IMR-90 (cell line): ENCODE measurements at regions not wholly inside any gene's neighbourhood (a gene's known extent, or its start where the extent isn't known, plus 50 kb on each side); places are given as distances from the start of the nearest gene placed in this dataset.

Experiments
- ATAC-seq: fragments of 200-7000 bp; cut with Tn5 transposase; 2 replicates; pipeline ENCODE4 v1.9.1; 2020; ENCODE audit warnings: low read depth, mild to moderate bottlenecking, moderate library complexity
- BruUV-seq: library from RNA; stranded (reverse); fragments of 400-500 nt; replicated peaks from 2 replicates; lab custom pipeline; 2021; lab: Mats Ljungman, UMichigan
- CTCF ChIA-PET: fragments of 300-600 bp; formaldehyde crosslinking; extraction: SDS; loops from one replicate; lab custom pipeline; 2021; ENCODE audit warnings: antibody characterized with exemption; lab: Yijun Ruan, JAX
- POLR2A ChIA-PET: fragments of 300-600 bp; sonication (Branson Sonifier 250); formaldehyde crosslinking; loops from one replicate; lab custom pipeline; 2022; ENCODE audit warnings: antibody characterized with exemption; ENCODE audit not compliant: unreplicated experiment; lab: Charles Lee
- DNase-seq: peaks from one replicate; pipeline ENCODE4 v3.0.0; 2013
- H2AFZ ChIP-seq: replicated peaks from 2 replicates; pipeline ENCODE3; 2013; ENCODE audit warnings: low read length, mild to moderate bottlenecking; ENCODE audit not compliant: poor library complexity
- H2AK5ac ChIP-seq: 2 replicates; pipeline ENCODE4 v1.6.1; 2013; ENCODE audit warnings: low read depth, low read length, inconsistent platforms
- H2AK9ac ChIP-seq: replicated peaks from 2 replicates; pipeline ENCODE3; 2013; ENCODE audit warnings: mild to moderate bottlenecking, low read depth, low read length, moderate library complexity; ENCODE audit not compliant: poor library complexity
- H2BK120ac ChIP-seq: 2 replicates; pipeline ENCODE4 v1.6.1; 2013; ENCODE audit warnings: low read depth, low read length, inconsistent platforms
- H2BK15ac ChIP-seq: 3 replicates; pipeline ENCODE4 v1.6.1; 2013; ENCODE audit warnings: low read depth, low read length, inconsistent platforms
- H2BK20ac ChIP-seq: 2 replicates; pipeline ENCODE4 v1.6.1; 2013; ENCODE audit warnings: low read depth, mild to moderate bottlenecking, inconsistent platforms, low read length, moderate library complexity
- H2BK5ac ChIP-seq: 2 replicates; pipeline ENCODE4 v1.6.1; 2013; ENCODE audit warnings: mild to moderate bottlenecking, low read depth, low read length, inconsistent platforms; ENCODE audit not compliant: poor library complexity, severe bottlenecking
- H3K14ac ChIP-seq: replicated peaks from 2 replicates; pipeline ENCODE4 v1.6.1; 2013; ENCODE audit warnings: low read depth, low read length, inconsistent platforms
- H3K18ac ChIP-seq: 2 replicates; pipeline ENCODE4 v1.6.1; 2013; ENCODE audit warnings: low read depth, low read length, control low read depth
- H3K23ac ChIP-seq: 2 replicates; pipeline ENCODE4 v1.6.1; 2013; ENCODE audit warnings: low read depth, low read length, inconsistent platforms
- H3K27ac ChIP-seq: 2 replicates; pipeline ENCODE4 v1.5.1; 2013; ENCODE audit warnings: mild to moderate bottlenecking, control low read depth, low read length; ENCODE audit not compliant: insufficient read depth
- H3K27me3 ChIP-seq: 2 replicates; pipeline ENCODE4 v1.6.1; 2013; ENCODE audit warnings: low read length; ENCODE audit not compliant: control insufficient read depth, insufficient read depth
- H3K36me3 ChIP-seq: 2 replicates; pipeline ENCODE4 v1.6.1; 2013; ENCODE audit warnings: low read length, mixed read lengths; ENCODE audit not compliant: control insufficient read depth, insufficient read depth
- H3K4ac ChIP-seq: 2 replicates; pipeline ENCODE4 v1.6.1; 2013; ENCODE audit warnings: low read depth, low read length, inconsistent platforms
- H3K4me1 ChIP-seq: 2 replicates; pipeline ENCODE4 v1.6.1; 2013; ENCODE audit warnings: low read length, mixed read lengths; ENCODE audit not compliant: control insufficient read depth, insufficient read depth
- H3K4me2 ChIP-seq: 2 replicates; pipeline ENCODE4 v1.6.1; 2013; ENCODE audit warnings: low read depth, mild to moderate bottlenecking, control low read depth, low read length, moderate library complexity
- H3K4me3 ChIP-seq: 2 replicates; pipeline ENCODE4 v1.5.1; 2013; ENCODE audit warnings: low read depth, mild to moderate bottlenecking, control low read depth, low read length, moderate library complexity; ENCODE audit not compliant: insufficient read depth
- H3K56ac ChIP-seq: 2 replicates; pipeline ENCODE4 v1.6.1; 2013; ENCODE audit warnings: low read length, inconsistent platforms; ENCODE audit not compliant: insufficient read depth; ENCODE audit errors: extremely low read depth
- H3K79me1 ChIP-seq, 2 experiments: 2 replicates each; pipeline ENCODE4 v1.6.1; 2013; ENCODE audit warnings: low read length in 2 of 2, inconsistent platforms in 1 of 2, low read depth in 1 of 2
- H3K9ac ChIP-seq: 2 replicates; pipeline ENCODE4 v1.6.1; 2013; ENCODE audit warnings: low read depth, low read length, control low read depth
- H3K9me1 ChIP-seq: 2 replicates; pipeline ENCODE4 v1.6.1; 2013; ENCODE audit warnings: low read length, inconsistent platforms; ENCODE audit not compliant: insufficient read depth
- H3K9me3 ChIP-seq: 2 replicates; pipeline ENCODE4 v1.6.1; 2013; ENCODE audit warnings: low read length; ENCODE audit not compliant: control insufficient read depth, insufficient read depth
- H4K20me1 ChIP-seq: 2 replicates; pipeline ENCODE4 v1.6.1; 2013; ENCODE audit warnings: low read length, inconsistent platforms; ENCODE audit not compliant: insufficient read depth
- H4K5ac ChIP-seq: 2 replicates; pipeline ENCODE4 v1.6.1; 2013; ENCODE audit warnings: mild to moderate bottlenecking, low read depth, low read length, control low read depth
- H4K8ac ChIP-seq, 2 experiments: 2 replicates each; pipeline ENCODE4 v1.6.1; 2013; ENCODE audit warnings: low read depth in 2 of 2, low read length in 2 of 2, control low read depth in 1 of 2, inconsistent platforms in 1 of 2
- H4K91ac ChIP-seq: 2 replicates; pipeline ENCODE4 v1.6.1; 2013; ENCODE audit warnings: low read depth, low read length, inconsistent platforms; ENCODE audit not compliant: insufficient read depth
- CEBPB ChIP-seq: IDR thresholded peaks from 2 replicates; pipeline ENCODE4 v1.6.1; 2012; ENCODE audit warnings: low read depth, low read length, improper control_type of control experiment
- CHD1 ChIP-seq: IDR thresholded peaks from 2 replicates; pipeline ENCODE4 v1.6.1; 2012; ENCODE audit warnings: low read depth, low read length, improper control_type of control experiment
- FOS ChIP-seq: fragments of 150-350 bp; IDR thresholded peaks from 2 replicates; pipeline ENCODE4 v1.6.1; 2016; ENCODE audit warnings: low read depth, low read length
- MAFK ChIP-seq: IDR thresholded peaks from 2 replicates; pipeline ENCODE4 v1.6.1; 2012; ENCODE audit warnings: low read depth, low read length, improper control_type of control experiment
- MAZ ChIP-seq: IDR thresholded peaks from 2 replicates; pipeline ENCODE4 v1.6.1; 2012; ENCODE audit warnings: low read depth, mild to moderate bottlenecking, low read length, improper control_type of control experiment, moderate library complexity, borderline replicate concordance
- MXI1 ChIP-seq: IDR thresholded peaks from 2 replicates; pipeline ENCODE4 v1.6.1; 2012; ENCODE audit warnings: low read depth, mild to moderate bottlenecking, low read length, moderate library complexity, borderline replicate concordance
- POLR2A ChIP-seq: IDR thresholded peaks from 2 replicates; pipeline ENCODE4 v1.6.1; 2012; ENCODE audit warnings: mild to moderate bottlenecking, low read depth, low read length
- RAD21 ChIP-seq: IDR thresholded peaks from 2 replicates; pipeline ENCODE4 v1.6.1; 2012; ENCODE audit warnings: low read length, improper control_type of control experiment
- RCOR1 ChIP-seq: IDR thresholded peaks from 2 replicates; pipeline ENCODE4 v1.6.1; 2012; ENCODE audit warnings: mild to moderate bottlenecking, low read length, improper control_type of control experiment; ENCODE audit not compliant: insufficient replicate concordance
- RFX5 ChIP-seq: IDR thresholded peaks from 2 replicates; pipeline ENCODE4 v1.8.0; 2012; ENCODE audit warnings: low read depth, mild to moderate bottlenecking, low read length, moderate library complexity
- SMC3 ChIP-seq: fragments of 150-350 bp; IDR thresholded peaks from 2 replicates; pipeline ENCODE4 v1.6.1; 2016; ENCODE audit warnings: low read depth, mild to moderate bottlenecking, antibody characterized with exemption, low read length, moderate library complexity
- WGBS, 2 experiments: methylation state at CpG; one replicate each; pipeline versions ENCODE4 v1.1.5 to v1.1.7; 2013; ENCODE audit warnings: missing lambda C conversion rate in 2 of 2; ENCODE audit not compliant: insufficient read length in 1 of 2; ENCODE audit errors: extremely low coverage in 2 of 2; 5-methylcytosine and 5-hydroxymethylcytosine counted together
- dilution Hi-C: fragments of 300-500 bp; cut with HindIII; formaldehyde crosslinking; loops from one replicate; pipeline ENCODE4 v1.14.3; 2018; ENCODE audit warnings: low sequenced_read_pairs; ENCODE audit not compliant: unreplicated experiment
- in situ Hi-C: fragments of 300-500 bp; cut with MboI; formaldehyde crosslinking; loops from 3 replicates; pipeline ENCODE4 v1.14.3; 2019; ENCODE audit warnings: low sequenced_read_pairs, inconsistent platforms, mixed read lengths
- intact Hi-C: fragments of 100-400 bp; cut with micrococcal nuclease; formaldehyde crosslinking; loops from 2 replicates; pipeline ENCODE4 v1.10.0; 2022
- TF ChIP-seq, protein P1 (sequence below): conservative IDR thresholded peaks from 2 replicates; pipeline ENCODE4 v1.5.1; 2012; ENCODE audit warnings: mild to moderate bottlenecking, low read depth, low read length, improper control_type of control experiment
- TF ChIP-seq, protein P2 (sequence below): fragments of 150-350 bp; IDR thresholded peaks from 2 replicates; pipeline ENCODE4 v1.6.1; 2016; ENCODE audit warnings: low read depth, mild to moderate bottlenecking, low read length, moderate library complexity, borderline replicate concordance

DNA sequence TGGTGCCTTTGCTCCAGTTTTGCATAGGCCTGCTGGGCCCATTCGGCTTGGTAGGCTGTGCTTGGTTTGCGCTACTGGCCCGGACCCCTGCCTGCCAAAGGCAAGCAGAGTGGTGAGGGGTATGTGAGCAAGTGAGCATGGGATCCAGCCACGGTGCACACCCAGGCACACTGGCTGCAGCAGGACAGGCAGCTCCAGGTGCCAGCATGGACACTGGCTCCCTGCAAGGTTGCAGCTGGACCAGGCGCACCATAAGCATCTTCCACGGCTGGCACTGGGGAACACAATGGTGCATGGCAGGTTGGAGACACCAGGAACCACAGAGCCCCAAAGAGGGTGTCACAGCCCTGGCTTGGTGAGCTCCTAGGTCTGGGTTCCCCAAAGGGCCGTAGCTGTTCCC lies 693.5 kb upstream of the PTBP2 start:
- DNase-seq (no peak), ATAC-seq (no peak)
- in situ Hi-C loops: no loop called here
- no peaks in the 10 kb centered on the region for H3K4me1 ChIP-seq
- no TSS peak for BruUV-seq
- no peak overlapping the region for H3K23ac ChIP-seq
- H3K4me2 ChIP-seq: no peak overlapping the region
- H2BK15ac ChIP-seq: no peak overlapping the region
- H3K79me1 ChIP-seq: no peaks in the 10 kb centered on the region
- no peaks in the 10 kb centered on the region for H3K36me3 ChIP-seq
- no peak overlapping the region for H3K27ac ChIP-seq
- no peak overlapping the region for H3K14ac ChIP-seq
- H3K4ac ChIP-seq: no peak overlapping the region
- TF ChIP-seq SMC3 (no peak), CHD1 (no peak), CEBPB (no peak), RAD21 (no peak), RCOR1 (no peak), MAFK (no peak), MXI1 (no peak), FOS (no peak), RFX5 (no peak), MAZ (no peak), POLR2A (no peak)
- TF ChIP-seq, protein P1, sequence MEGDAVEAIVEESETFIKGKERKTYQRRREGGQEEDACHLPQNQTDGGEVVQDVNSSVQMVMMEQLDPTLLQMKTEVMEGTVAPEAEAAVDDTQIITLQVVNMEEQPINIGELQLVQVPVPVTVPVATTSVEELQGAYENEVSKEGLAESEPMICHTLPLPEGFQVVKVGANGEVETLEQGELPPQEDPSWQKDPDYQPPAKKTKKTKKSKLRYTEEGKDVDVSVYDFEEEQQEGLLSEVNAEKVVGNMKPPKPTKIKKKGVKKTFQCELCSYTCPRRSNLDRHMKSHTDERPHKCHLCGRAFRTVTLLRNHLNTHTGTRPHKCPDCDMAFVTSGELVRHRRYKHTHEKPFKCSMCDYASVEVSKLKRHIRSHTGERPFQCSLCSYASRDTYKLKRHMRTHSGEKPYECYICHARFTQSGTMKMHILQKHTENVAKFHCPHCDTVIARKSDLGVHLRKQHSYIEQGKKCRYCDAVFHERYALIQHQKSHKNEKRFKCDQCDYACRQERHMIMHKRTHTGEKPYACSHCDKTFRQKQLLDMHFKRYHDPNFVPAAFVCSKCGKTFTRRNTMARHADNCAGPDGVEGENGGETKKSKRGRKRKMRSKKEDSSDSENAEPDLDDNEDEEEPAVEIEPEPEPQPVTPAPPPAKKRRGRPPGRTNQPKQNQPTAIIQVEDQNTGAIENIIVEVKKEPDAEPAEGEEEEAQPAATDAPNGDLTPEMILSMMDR: no peak
- TF ChIP-seq, protein P2, sequence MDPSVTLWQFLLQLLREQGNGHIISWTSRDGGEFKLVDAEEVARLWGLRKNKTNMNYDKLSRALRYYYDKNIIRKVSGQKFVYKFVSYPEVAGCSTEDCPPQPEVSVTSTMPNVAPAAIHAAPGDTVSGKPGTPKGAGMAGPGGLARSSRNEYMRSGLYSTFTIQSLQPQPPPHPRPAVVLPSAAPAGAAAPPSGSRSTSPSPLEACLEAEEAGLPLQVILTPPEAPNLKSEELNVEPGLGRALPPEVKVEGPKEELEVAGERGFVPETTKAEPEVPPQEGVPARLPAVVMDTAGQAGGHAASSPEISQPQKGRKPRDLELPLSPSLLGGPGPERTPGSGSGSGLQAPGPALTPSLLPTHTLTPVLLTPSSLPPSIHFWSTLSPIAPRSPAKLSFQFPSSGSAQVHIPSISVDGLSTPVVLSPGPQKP: no peak
- intact Hi-C loops: no loop called here
- dilution Hi-C loops: no loop called here
- H3K27me3 ChIP-seq: no peaks in the 10 kb centered on the region
- no peaks in the 10 kb centered on the region for H3K9me1 ChIP-seq
- 50% methylated on average over 2 of the region's 7 CpGs; no CpG with 5 or more reads in 1 of the 2 experiments for WGBS, 2 experiments
- H2BK20ac ChIP-seq: no peak overlapping the region
- H2BK5ac ChIP-seq: no peak overlapping the region
- no peak overlapping the region for H3K4me3 ChIP-seq
- H2AK5ac ChIP-seq: no peak overlapping the region
- CTCF ChIA-PET: no interaction called here
- POLR2A ChIA-PET: no interaction called here
- no peaks in the 10 kb centered on the region for H3K9me3 ChIP-seq
- no peak overlapping the region for H4K8ac ChIP-seq
- H2BK120ac ChIP-seq: no peak overlapping the region
- H4K5ac ChIP-seq: no peak overlapping the region
- H2AK9ac ChIP-seq: no peak overlapping the region
- H3K56ac ChIP-seq: no peak overlapping the region
- H4K20me1 ChIP-seq: no peaks in the 10 kb centered on the region
- H3K18ac ChIP-seq: no peak overlapping the region
- no peak overlapping the region for H3K9ac ChIP-seq
- no peak overlapping the region for H4K91ac ChIP-seq
- no peak overlapping the region for H2AFZ ChIP-seq
